GM12878 (cell line): ENCODE measurements at regions not wholly inside any gene's neighbourhood (a gene's known extent, or its start where the extent isn't known, plus 50 kb on each side); places are given as distances from the start of the nearest gene placed in this dataset.

Source experiments
- ATAC-seq: fragments of 200-7000 bp; cut with Tn5 transposase; 3 replicates; pipeline ENCODE4 v1.9.1; 2020; ENCODE audit warnings: mild to moderate bottlenecking, moderate library complexity
- BruUV-seq: library from RNA; stranded (reverse); fragments of 400-500 nt; replicated peaks from 2 replicates; lab custom pipeline; 2021; lab: Mats Ljungman, UMichigan
- CTCF ChIA-PET: fragments of 300-600 bp; sonication (Branson Sonifier 250); formaldehyde crosslinking; extraction: SDS; loops from one replicate; lab custom pipeline; 2021; ENCODE audit warnings: inconsistent platforms; lab: Yijun Ruan, JAX
- POLR2A ChIA-PET: fragments of 350-600 bp; formaldehyde crosslinking; extraction: SDS; loops from one replicate; lab custom pipeline; 2021; ENCODE audit warnings: inconsistent platforms; lab: Charles Lee
- RAD21 ChIA-PET: fragments of 300-600 bp; sonication (Branson Sonifier 250); formaldehyde crosslinking; loops from one replicate; lab custom pipeline; 2023; ENCODE audit warnings: antibody characterized with exemption; ENCODE audit not compliant: unreplicated experiment; lab: Charles Lee
- SMC1A ChIA-PET: fragments of 300-600 bp; sonication (Branson Sonifier 250); formaldehyde crosslinking; loops from one replicate; lab custom pipeline; 2023; ENCODE audit not compliant: unreplicated experiment, uncharacterized antibody; lab: Charles Lee
- DNase-seq: peaks from one replicate; pipeline ENCODE4 v3.0.0-alpha.2; 2011; ENCODE audit warnings: low read depth, low spot score
- FAIRE-seq: peaks from 3 replicates; lab custom pipeline; 2011; peaks lifted over from hg19 to GRCh38; lab: Jason Lieb, UNC
- H2AFZ ChIP-seq: 2 replicates; pipeline ENCODE4 v1.6.0; 2011; ENCODE audit warnings: low read depth, low read length, control low read depth; ENCODE audit not compliant: control insufficient read depth
- H3K27ac ChIP-seq: 2 replicates; pipeline ENCODE4 v1.5.1; 2011; ENCODE audit warnings: control low read depth; ENCODE audit not compliant: control insufficient read depth, insufficient read depth
- H3K27me3 ChIP-seq, 2 experiments: replicated peaks in 1 of 2; 2 replicates each; pipeline versions ENCODE4 v1.6.0 to v1.6.1; 2011; ENCODE audit warnings: low read length in 1 of 2; ENCODE audit not compliant: control insufficient read depth in 2 of 2, insufficient read depth in 2 of 2
- H3K36me3 ChIP-seq, 2 experiments: 2 replicates each; pipeline ENCODE4 v1.5.1; 2011; ENCODE audit warnings: low read length in 1 of 2; ENCODE audit not compliant: control insufficient read depth in 2 of 2, insufficient read depth in 2 of 2
- H3K4me1 ChIP-seq: 2 replicates; pipeline ENCODE4 v1.6.1; 2011; ENCODE audit warnings: mild to moderate bottlenecking, low read length, moderate library complexity, mixed read lengths; ENCODE audit not compliant: control insufficient read depth, insufficient read depth
- H3K4me2 ChIP-seq: 2 replicates; pipeline ENCODE4 v1.6.0; 2011; ENCODE audit warnings: control low read depth; ENCODE audit not compliant: control insufficient read depth, insufficient read depth
- H3K4me3 ChIP-seq: fragments of 200-600 bp; sonication (generic); 2 replicates; pipeline ENCODE4 v1.5.1; 2016
- H3K79me2 ChIP-seq: 2 replicates; pipeline ENCODE4 v1.6.0; 2011; ENCODE audit warnings: low read length; ENCODE audit not compliant: control insufficient read depth, insufficient read depth
- H3K9ac ChIP-seq: 2 replicates; pipeline ENCODE4 v1.8.0; 2011; ENCODE audit warnings: low read length, control low read depth, mixed read lengths; ENCODE audit not compliant: control insufficient read depth, insufficient read depth
- H3K9me3 ChIP-seq: replicated peaks from 3 replicates; pipeline ENCODE4 v1.5.1; 2011; ENCODE audit warnings: mild to moderate bottlenecking, low read length; ENCODE audit not compliant: control insufficient read depth, insufficient read depth
- H4K20me1 ChIP-seq: 2 replicates; pipeline ENCODE4 v1.6.0; 2011; ENCODE audit not compliant: control insufficient read depth, insufficient read depth
- BCL11A ChIP-seq: IDR thresholded peaks from 2 replicates; pipeline ENCODE4 v1.6.1; 2011; ENCODE audit warnings: low read depth, low read length
- CBFB ChIP-seq: IDR thresholded peaks from 2 replicates; pipeline ENCODE4 v1.6.1; 2016; ENCODE audit warnings: antibody characterized with exemption, low read depth
- CEBPB ChIP-seq, 2 experiments: fragments of 150-350 bp in 1 of 2; IDR thresholded peaks; 2 replicates each; pipeline ENCODE4 v1.6.1; 2012 to 2014; ENCODE audit warnings: low read depth in 2 of 2, low read length in 2 of 2, borderline replicate concordance in 1 of 2, inconsistent platforms in 1 of 2
- CTCF ChIP-seq, 3 experiments: IDR thresholded peaks in 2 of 3; conservative IDR thresholded peaks in 1 of 3; 2 replicates each; pipeline ENCODE4 v1.5.1; 2011; ENCODE audit warnings: low read depth in 3 of 3, low read length in 3 of 3, mild to moderate bottlenecking in 3 of 3, control low read depth in 2 of 3, moderate library complexity in 2 of 3, inconsistent platforms in 1 of 3, mixed read lengths in 1 of 3; ENCODE audit not compliant: control insufficient read depth in 2 of 3, insufficient read depth in 1 of 3; ENCODE audit errors: extremely low read depth in 1 of 3
- KAT2A ChIP-seq: conservative IDR thresholded peaks from 2 replicates; pipeline ENCODE4 v1.6.1; 2011; ENCODE audit warnings: low read depth, low read length; ENCODE audit not compliant: control insufficient read depth
- MEF2B ChIP-seq: fragments of 450-650 bp; IDR thresholded peaks from 2 replicates; pipeline ENCODE4 v1.6.1; 2018; ENCODE audit warnings: mild to moderate bottlenecking, moderate library complexity; ENCODE audit not compliant: partially characterized antibody, poor library complexity, severe bottlenecking
- NR2F1 ChIP-seq: fragments of 450-650 bp; conservative IDR thresholded peaks from 2 replicates; pipeline ENCODE4 v1.6.1; 2017; ENCODE audit warnings: mild to moderate bottlenecking
- PAX5 ChIP-seq: IDR thresholded peaks from 2 replicates; pipeline ENCODE4 v1.6.1; 2011; ENCODE audit warnings: low read depth, low read length, borderline replicate concordance
- PKNOX1 ChIP-seq: fragments of 450-650 bp; IDR thresholded peaks from 2 replicates; pipeline ENCODE4 v1.6.1; 2016; ENCODE audit warnings: mild to moderate bottlenecking
- POLR2AphosphoS5 ChIP-seq: IDR thresholded peaks from 2 replicates; pipeline ENCODE4 v1.6.1; 2011; ENCODE audit warnings: mild to moderate bottlenecking, low read length, inconsistent platforms
- RBBP5 ChIP-seq: fragments of 200-600 bp; sonication (generic); conservative IDR thresholded peaks from 2 replicates; pipeline ENCODE4 v1.6.1; 2016
- RCOR1 ChIP-seq: conservative IDR thresholded peaks from 2 replicates; pipeline ENCODE4 v1.6.1; 2012; ENCODE audit warnings: low read depth, low read length, improper control_type of control experiment
- SMC3 ChIP-seq: IDR thresholded peaks from 2 replicates; pipeline ENCODE4 v1.6.1; 2011; ENCODE audit warnings: low read length, improper control_type of control experiment, borderline replicate concordance
- SPI1 ChIP-seq: IDR thresholded peaks from 2 replicates; pipeline ENCODE4 v1.6.1; 2011; ENCODE audit warnings: low read depth, mild to moderate bottlenecking, low read length, moderate library complexity, borderline replicate concordance; ENCODE audit not compliant: insufficient read depth
- SREBF2 ChIP-seq: IDR thresholded peaks from 2 replicates; pipeline ENCODE4 v1.6.1; 2012; ENCODE audit warnings: mild to moderate bottlenecking, low read length
- TARDBP ChIP-seq: IDR thresholded peaks from 2 replicates; pipeline ENCODE4 v1.6.1; 2016; ENCODE audit warnings: borderline replicate concordance
- TCF3 ChIP-seq: IDR thresholded peaks from 2 replicates; pipeline ENCODE4 v1.6.1; 2012; ENCODE audit warnings: low read depth, mild to moderate bottlenecking, low read length, borderline replicate concordance; ENCODE audit not compliant: insufficient read depth
- TCF7 ChIP-seq: IDR thresholded peaks from 2 replicates; pipeline ENCODE4 v1.6.1; 2014; ENCODE audit warnings: antibody characterized with exemption, borderline replicate concordance
- ZNF217 ChIP-seq: fragments of 450-650 bp; IDR thresholded peaks from 2 replicates; pipeline ENCODE4 v1.6.1; 2017; ENCODE audit warnings: antibody characterized with exemption, mild to moderate bottlenecking
- ZNF274 ChIP-seq: IDR thresholded peaks from one replicate; pipeline ENCODE4 v1.8.0; 2011; ENCODE audit not compliant: insufficient read length, insufficient read depth
- WGBS: methylation state at CpG from one replicate; pipeline ENCODE4 v1.1.6; 2016; ENCODE audit warnings: low lambda C conversion rate; ENCODE audit not compliant: insufficient replicate concordance, insufficient coverage; ENCODE audit errors: missing lambda C conversion rate; 5-methylcytosine and 5-hydroxymethylcytosine counted together
- in situ Hi-C: fragments of 300-500 bp; cut with MboI; formaldehyde crosslinking; loops from 9 replicates; pipeline ENCODE4 v1.14.3; 2018; ENCODE audit warnings: mixed read lengths
- intact Hi-C: fragments of 100-400 bp; cut with micrococcal nuclease; formaldehyde crosslinking; loops from one replicate; pipeline ENCODE4 v1.14.2; 2022; ENCODE audit not compliant: unreplicated experiment

- Histone ChIP-seq H3K79me2 (no peaks in the 10 kb centered on the region), H3K4me2 (no peak overlapping the region), H4K20me1 (no peaks in the 10 kb centered on the region), H3K36me3 (no peaks in the 10 kb centered on the region), H3K4me1 (no peaks in the 10 kb centered on the region), H2AFZ (no peak overlapping the region), H3K4me3 (no peak overlapping the region)
- FAIRE-seq (no peak), DNase-seq (no peak), ATAC-seq (no peak)
- no TSS peak for BruUV-seq
- SMC1A ChIA-PET = no interaction called here
- CTCF ChIA-PET = interaction anchor here (1.0 to 1.4 kb wide), 2 partner anchors 38 to 107 kb away, joined by 4 to 5 read pairs; no protein-coding TSS in a partner anchor
- intact Hi-C loops = no loop called here
- TF ChIP-seq TCF3 (no peak), RCOR1 (no peak), PAX5 (no peak), CTCF (IDR thresholded peaks at IDR 0.05 in 2 of 3, conservative IDR thresholded peaks at IDR 0.05 in 1 of 3; ENCODE audit: control insufficient read depth in 2 of 3, extremely low read depth in 1 of 3, insufficient read depth in 1 of 3, low read depth in 3 of 3, low read length in 3 of 3) (no peak), SMC3 (no peak), RBBP5 (no peak), KAT2A (no peak), TARDBP (no peak), ZNF217 (no peak), MEF2B (no peak), CEBPB (IDR thresholded peaks at IDR 0.05; ENCODE audit: borderline replicate concordance in 1 of 2, low read depth in 2 of 2, low read length in 2 of 2) (no peak), POLR2AphosphoS5 (no peak), PKNOX1 (no peak), NR2F1 (no peak), SPI1 (no peak), TCF7 (no peak), BCL11A (no peak), SREBF2 (no peak), CBFB (no peak), ZNF274 (no peak)
- TF ChIP-seq, all 136 proteins: peak for 0
- 58% methylated on average over 6 of the region's 6 CpGs for WGBS
- RAD21 ChIA-PET = interaction anchor here (0.7 kb wide), 1 partner anchor 79 kb away, joined by 3 read pairs; no protein-coding TSS in a partner anchor
- Histone ChIP-seq H3K27me3 (no peaks in the 10 kb centered on the region), H3K9me3 (no peaks in the 10 kb centered on the region), H3K9ac (no peak overlapping the region), H3K27ac (no peak overlapping the region)
- in situ Hi-C loops = no loop called here
- POLR2A ChIA-PET = no interaction called here
Observed at GRCh38 chr2:172673056-172673683, 62.5 kb upstream of the RAPGEF4 start.
